Activated CD8-positive, alpha-beta memory T cell treated with anti-CD3 and anti-CD28 coated beads, Interleukin-2, amount 50 U/mL, for 24 hours (primary cell): ENCODE measurements at regions not wholly inside any gene's neighbourhood (a gene's known extent, or its start where the extent isn't known, plus 50 kb on each side); places are given as distances from the start of the nearest gene placed in this dataset.
"Not testable (repeated sequence)": the region's sequence is repeated elsewhere in the genome, so short reads cannot be mapped to it uniquely, and the experiment has no call there.

ENCODE experiments used
- DNase-seq: peaks from one replicate; pipeline ENCODE4 v3.0.0-alpha.2; 2020; ENCODE audit errors: extremely low read depth

GRCh38 chr9:104980039-104980654, 52.2 kb upstream of the ABCA1 start:
- no peak for DNase-seq

- no peak for DNase-seq
Observed at GRCh38 chr9:104981543-104982129, 53.7 kb upstream of the ABCA1 start.

GRCh38 chr9:104982543-104982942, 54.6 kb upstream of the ABCA1 start:
- no peak for DNase-seq

GRCh38 chr9:104983491-104983890, 55.5 kb upstream of the ABCA1 start:
- no peak for DNase-seq

- no peak for DNase-seq
Observed at GRCh38 chr9:104984121-104984520, 56.2 kb upstream of the ABCA1 start.

- no peak for DNase-seq
Observed at GRCh38 chr9:104984542-104984941, 56.6 kb upstream of the ABCA1 start.

GRCh38 chr9:104984948-104985347, 57.0 kb upstream of the ABCA1 start:
- no peak for DNase-seq

GRCh38 chr9:104986096-104986495, 58.1 kb upstream of the ABCA1 start:
- no peak for DNase-seq

GRCh38 chr9:104987743-104988142, 59.8 kb upstream of the ABCA1 start:
- DNase-seq, result no peak

GRCh38 chr9:104988539-104988938, 60.6 kb upstream of the ABCA1 start:
- no peak for DNase-seq

- DNase-seq, result peak; percentile 50
Observed at GRCh38 chr9:104991144-104991953, 63.4 kb upstream of the ABCA1 start.

- no peak for DNase-seq
Observed at GRCh38 chr9:104992659-104993058, 64.7 kb upstream of the ABCA1 start.

- no peak for DNase-seq
Observed at GRCh38 chr9:104993291-104993963, 65.5 kb upstream of the ABCA1 start.

GRCh38 chr9:104997536-104997935, 69.6 kb upstream of the ABCA1 start:
- DNase-seq, result no peak

- no peak for DNase-seq
Observed at GRCh38 chr9:104999136-104999535, 71.2 kb upstream of the ABCA1 start.

- DNase-seq, result not testable (repeated sequence)
Observed at GRCh38 chr9:105000529-105000928, 72.6 kb upstream of the ABCA1 start.

- no peak for DNase-seq
Observed at GRCh38 chr9:105004466-105005090, 76.6 kb upstream of the ABCA1 start.

GRCh38 chr9:105005186-105005585, 77.2 kb upstream of the ABCA1 start:
- DNase-seq, result no peak

GRCh38 chr9:105006514-105006913, 78.6 kb upstream of the ABCA1 start:
- no peak for DNase-seq

GRCh38 chr9:105007143-105007542, 79.2 kb upstream of the ABCA1 start:
- no peak for DNase-seq

- DNase-seq, result not testable (repeated sequence)
Observed at GRCh38 chr9:105010089-105010488, 82.1 kb upstream of the ABCA1 start.

GRCh38 chr9:105021917-105022316, 94.0 kb upstream of the ABCA1 start:
- no peak for DNase-seq
